HG03442 (cell line): ENCODE measurements at regions not wholly inside any gene's neighbourhood (a gene's known extent, or its start where the extent isn't known, plus 50 kb on each side); places are given as distances from the start of the nearest gene placed in this dataset.
"Not testable (repeated sequence)": the region's sequence is repeated elsewhere in the genome, so short reads cannot be mapped to it uniquely, and the experiment has no call there.

Experiments
- ATAC-seq: cut with Tn5 transposase; IDR thresholded peaks from one replicate; pipeline ENCODE4 v1.9.1; 2021; ENCODE audit warnings: mild to moderate bottlenecking, moderate library complexity; ENCODE audit not compliant: unreplicated experiment

DNA sequence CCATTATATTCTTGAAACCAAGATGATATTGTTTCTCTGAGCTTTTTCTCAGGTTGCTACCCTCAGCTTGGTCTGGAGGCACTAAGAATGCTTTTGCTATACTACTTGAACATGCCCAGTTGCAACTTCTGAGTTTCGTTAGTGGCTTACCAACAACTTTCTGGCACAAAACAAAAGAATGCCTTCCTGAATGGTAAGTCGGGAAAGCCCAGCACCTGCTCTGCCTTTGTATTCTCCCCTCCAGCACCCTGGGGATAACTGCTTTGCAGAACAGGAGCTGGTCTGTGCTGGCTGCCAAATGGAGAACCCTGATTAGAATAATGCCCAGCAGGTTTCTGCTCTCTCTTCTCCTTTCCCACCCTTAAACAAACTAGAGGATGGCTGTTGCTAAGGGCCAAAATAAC lies 149.3 kb downstream of the TGFB2 start:
- ATAC-seq, result no peak

DNA sequence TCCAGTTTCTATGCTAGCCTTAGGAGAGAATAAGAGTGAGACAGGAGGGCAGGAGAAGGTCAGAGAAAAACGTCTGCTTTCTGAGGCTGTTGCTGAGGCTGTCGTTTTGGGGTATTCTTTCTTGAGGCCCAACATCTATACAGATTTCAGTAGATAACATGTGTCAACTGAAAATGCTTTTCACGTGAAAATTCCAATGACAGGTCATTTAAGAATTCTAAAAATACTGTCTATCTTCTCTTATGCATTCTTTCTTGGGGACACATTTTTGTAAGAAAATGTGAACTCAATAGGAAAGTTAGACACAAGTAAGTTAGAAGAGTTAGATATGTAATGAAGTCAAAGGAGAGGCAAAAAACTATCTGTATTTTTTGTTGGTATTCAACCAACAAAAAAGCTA lies 150.8 kb downstream of the TGFB2 start:
- no peak for ATAC-seq

DNA sequence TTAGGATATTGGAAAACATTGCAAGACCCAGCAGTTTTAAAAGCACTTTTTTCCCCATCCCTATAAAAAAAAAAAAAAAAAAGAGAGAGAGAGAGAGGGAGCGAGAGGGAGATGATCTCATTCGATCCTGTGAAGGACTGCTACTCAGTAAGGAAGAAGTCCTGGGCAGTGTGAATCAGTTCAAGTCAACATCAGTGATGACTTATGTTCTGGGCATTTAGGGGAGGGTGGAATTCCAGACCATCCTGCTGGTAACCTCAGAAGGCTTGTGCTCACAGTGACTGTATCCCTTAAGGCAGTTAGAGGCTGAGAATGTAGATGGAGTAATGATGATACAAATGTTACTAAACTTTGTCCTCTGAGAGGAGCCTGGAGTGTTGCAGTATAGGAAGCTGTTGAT lies 151.4 kb downstream of the TGFB2 start:
- ATAC-seq, result no peak

DNA sequence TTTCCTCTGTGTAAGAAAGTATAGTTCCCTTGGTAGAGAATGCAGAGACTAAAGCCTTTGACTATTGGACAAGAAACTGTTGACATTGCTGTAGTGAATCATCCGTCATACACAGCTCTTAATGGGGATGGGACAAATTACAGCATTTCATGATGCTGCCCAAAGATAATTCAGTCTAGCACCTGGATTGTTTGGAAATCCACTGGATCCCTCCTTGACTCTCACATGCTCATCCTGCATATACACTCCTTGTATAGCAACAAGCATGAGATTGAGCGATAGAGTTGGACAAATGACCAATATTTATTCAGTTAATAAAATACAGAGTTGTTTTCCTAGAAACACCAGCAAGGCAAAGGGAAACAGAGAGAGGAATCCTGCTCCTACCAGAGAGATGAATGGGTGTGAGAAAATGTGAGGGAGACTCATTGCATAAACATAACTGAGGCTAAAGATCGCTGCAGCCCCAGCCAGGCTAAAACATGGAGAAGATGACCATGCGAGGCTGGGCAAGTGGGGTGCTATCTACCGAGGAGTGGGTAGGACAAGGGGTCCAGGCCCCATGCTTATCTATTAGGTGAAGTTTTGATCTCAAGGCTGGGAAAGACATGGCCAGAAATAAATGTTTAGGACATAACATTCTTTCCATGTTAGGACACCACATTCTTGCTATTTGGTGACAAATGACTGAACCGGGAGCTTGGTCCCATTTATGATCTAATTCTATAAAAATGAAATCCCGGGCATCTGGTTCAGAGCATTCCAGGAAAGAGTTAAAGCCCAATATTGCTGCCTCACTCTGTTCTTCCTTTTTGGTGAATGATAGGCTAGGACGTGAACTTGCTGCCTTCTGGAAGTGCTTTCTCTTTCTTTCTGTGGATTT lies 153.2 kb downstream of the TGFB2 start:
- no peak for ATAC-seq

DNA sequence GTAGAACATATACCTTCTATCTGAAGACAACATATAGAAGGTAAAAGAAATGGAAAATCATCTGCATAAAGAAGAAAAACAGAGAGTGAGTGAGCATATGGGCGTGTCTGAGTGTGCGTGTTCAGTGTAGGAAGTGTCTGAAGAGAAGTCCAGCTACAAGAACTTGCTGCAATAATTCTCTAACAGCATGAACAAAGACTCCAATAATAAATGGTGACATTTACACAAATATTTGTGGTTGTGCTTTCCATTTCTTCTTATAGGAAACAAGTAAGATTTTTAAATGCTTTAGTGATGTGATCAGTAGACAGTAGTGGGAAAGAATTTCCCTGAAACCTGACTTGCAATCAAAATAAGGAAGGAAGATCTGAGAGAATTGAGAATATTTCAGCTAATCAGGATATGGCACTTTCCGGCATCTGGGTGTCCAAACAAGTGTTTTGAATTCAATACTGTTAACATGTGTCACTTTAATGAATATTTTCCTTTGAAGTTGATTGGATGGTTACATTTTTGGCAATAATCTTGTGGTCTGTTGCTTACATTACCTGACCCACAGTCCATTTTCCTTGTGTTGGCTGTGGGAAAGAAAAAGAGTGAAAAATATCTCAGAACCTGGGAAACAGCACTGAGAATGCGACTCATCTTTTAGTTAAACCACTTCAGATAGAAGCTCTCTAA lies 154.0 kb downstream of the TGFB2 start:
- ATAC-seq, result no peak

DNA sequence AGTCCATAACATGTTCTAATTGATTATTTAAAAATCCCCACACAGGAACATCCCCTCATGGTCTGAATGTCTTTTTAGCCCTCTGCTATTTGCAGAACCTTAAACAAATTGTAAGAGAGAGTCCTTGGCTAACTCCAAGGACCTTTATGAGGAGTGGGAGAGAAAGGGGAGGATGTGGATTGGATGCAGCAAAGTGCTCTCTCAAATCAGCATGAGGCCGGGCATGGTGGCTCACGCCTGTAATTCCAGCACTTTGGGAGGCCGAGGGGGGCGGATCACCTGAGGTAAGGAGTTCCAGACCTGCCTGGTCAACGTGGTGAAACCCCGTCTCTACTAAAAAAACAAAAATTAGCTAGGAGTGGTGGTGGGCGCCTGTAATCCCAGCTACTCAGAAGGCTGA lies 154.8 kb downstream of the TGFB2 start:
- no peak for ATAC-seq

DNA sequence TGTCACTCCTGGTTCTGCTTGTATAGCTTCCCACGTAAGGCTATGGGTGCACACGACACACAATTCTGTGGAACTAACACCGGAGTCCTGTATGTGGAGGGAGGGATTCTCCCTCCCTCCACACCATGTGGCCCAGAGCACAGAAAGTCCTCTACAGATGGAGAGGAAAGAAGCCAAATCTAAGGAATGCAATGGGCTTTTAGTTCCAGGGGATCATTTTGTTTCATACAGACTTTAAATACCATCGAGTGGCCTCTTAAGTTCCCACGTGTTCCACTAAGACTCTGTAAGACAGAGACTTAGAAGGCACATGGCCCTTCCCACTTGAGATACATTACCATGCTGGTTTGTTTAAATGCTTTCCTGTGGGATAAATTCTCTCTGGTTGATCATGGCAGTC lies 156.0 kb downstream of the TGFB2 start:
- no peak for ATAC-seq

DNA sequence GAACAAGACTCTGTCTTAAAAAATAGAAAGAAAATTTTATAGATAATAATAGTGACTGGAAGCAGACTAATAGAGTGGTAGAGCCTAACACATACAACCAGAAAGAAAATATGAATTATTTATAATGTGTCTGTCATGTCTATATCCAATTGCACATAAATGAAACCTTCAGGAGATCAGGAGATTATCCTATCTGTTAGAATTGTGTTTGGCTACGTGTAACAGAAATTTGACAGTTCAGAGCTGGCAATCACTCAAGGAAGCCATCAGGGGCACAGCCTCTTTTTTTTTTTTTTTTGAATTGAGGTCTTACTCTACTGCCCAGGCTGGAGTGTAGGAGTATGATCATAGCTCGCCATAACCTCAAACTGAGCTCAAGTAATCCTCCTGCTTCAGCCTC lies 157.2 kb downstream of the TGFB2 start:
- no peak for ATAC-seq

DNA sequence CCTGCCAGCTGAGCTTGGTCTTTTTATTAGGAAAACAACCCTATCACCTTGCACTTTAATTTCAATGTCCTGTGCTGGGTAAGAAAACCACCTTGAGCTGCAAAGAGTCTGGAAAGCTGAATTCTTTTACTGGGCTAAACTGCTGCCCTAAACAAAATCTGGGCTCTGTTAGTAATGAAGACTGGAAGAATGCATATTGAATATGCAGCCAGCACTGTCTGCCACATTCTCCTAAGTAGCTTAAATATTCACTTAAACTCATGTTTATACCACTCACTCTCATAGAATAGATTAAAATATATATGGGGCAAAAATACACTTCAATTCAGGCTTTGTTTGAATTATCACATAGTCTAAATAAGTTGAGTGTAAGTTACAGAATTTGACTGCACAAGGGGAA lies 158.0 kb downstream of the TGFB2 start:
- ATAC-seq, result no peak

DNA sequence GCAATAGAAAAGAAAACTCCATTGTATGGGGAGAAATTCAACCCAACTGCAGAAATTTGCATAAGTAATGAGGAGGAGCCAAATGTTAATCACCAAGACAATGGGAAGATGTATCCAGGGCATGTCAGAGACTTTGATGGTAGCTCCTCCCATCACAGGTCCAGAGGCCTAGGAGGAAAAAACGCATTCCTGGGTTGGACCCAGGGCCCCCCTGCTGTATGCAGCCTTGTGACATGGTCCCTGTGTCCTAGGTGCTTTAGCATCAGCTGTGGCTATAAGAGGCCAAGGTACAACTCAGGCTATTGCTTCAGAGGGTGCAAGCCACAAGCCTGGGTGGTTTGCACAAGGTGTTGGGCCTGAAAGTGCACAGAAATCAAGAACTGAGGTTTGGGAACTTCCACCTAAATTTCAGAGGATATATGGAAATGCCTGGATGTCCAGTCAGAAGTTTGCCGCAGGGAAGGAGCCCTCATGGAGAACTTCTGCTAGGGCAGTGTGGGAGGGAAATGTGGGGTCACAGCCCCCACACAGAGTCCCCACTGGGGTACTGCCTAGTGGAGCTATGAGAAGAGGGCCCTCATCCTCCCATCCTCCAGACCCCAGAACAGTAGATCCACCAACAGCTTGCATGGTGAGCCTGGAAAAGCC lies 162.3 kb downstream of the TGFB2 start:
- ATAC-seq, result no peak

DNA sequence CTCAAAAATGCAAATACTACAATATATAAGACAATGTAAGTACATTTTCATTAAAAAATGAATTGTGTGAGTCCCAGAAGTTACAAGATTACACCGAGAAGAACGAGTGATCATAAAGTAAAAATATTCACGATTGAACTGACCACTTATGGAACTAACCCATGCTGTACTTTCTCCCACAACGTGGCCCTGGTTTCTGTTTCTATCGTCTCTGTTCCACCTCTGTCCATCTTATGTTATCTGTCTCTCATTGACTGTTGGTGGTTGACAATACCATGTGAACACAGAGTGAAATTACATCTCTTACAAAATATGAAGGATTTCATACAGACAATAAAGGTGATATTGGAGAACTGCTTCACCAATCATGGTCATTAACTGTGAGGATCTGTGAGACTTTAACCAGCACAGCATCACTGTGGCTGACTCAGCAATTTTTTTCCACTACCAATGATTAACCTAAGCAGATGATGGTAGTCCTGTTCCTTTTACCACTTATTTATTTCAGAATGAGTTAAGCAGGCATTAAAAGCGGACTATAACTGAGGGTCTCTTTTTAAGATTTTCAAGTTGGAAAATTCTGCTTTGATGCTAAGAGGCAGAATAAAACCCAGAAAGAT lies 165.1 kb downstream of the TGFB2 start:
- no peak for ATAC-seq

DNA sequence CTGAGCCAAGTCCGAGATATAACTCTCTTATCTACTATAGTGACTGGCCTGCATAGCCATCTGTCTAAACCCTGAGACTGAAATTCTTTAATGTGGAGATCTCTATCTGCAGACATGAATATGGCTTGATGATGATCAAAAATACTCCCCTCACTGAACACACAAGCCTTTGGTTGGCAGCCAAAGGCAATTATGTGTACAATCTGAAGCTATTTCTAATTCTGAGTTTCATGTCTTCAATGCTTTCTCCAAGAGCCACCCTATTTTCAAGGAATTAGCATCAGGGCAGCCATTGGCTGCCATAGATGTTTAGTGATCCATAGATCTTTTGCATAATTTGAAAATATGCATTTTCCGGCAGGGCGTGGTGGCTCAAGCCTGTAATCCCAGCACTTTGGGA lies 168.2 kb downstream of the TGFB2 start:
- no peak for ATAC-seq

DNA sequence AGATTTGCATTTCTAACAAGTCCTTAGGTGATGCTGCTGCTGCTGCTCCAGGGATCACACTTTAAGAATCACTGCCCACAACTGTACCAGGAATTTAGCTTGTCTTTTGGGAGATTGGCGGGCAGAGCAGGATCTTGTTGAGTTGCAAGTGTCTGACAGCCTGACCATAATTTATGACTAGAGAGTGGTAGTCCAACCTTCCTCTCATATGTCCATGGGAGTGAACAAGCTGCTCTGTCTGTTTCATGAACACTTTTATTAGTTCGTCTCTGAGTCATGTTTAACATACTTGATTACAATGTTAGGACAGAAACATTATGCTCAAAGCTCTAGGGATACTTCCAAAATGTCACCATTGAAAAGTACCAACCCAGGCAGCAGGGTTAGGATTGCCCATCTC lies 169.6 kb downstream of the TGFB2 start:
- ATAC-seq, result no peak

DNA sequence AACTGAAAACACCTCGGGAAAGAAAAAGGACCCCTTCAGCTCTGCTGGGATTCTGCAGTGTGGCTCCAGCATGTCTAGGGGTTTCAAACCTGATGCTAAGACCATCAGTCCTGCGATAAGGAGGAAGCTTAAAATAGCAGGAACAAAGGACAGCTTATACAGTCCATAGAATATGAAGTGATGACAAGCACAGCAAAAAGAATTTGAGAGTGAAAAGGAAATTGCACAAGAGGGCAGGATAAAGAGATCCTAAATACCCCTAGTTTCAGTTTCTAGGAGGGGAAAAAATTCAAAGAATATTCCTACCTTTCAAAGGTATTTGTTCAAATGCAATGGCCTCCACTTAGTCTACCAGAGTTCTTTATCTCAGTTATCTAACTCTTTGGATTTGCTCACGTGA lies 171.4 kb downstream of the TGFB2 start:
- ATAC-seq, result no peak

DNA sequence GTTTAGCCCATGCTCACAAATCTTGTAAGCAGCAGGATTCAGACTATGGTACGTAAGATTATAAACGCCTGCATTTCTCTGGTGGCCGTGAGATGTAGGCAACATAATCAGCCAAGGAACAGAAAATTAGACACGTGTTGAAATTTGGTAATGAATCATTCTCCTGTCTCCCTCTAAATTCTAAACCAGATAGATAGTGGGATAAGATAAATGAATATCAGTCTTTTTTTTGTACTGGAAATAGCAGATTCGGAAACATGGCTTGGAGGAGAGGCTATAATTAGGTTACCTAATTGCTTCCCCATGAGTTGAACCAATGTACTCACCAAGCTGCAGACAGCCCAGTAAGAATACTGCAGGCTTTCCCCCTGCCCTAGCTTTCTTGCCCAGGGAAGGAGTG lies 172.3 kb downstream of the TGFB2 start:
- ATAC-seq, result no peak

DNA sequence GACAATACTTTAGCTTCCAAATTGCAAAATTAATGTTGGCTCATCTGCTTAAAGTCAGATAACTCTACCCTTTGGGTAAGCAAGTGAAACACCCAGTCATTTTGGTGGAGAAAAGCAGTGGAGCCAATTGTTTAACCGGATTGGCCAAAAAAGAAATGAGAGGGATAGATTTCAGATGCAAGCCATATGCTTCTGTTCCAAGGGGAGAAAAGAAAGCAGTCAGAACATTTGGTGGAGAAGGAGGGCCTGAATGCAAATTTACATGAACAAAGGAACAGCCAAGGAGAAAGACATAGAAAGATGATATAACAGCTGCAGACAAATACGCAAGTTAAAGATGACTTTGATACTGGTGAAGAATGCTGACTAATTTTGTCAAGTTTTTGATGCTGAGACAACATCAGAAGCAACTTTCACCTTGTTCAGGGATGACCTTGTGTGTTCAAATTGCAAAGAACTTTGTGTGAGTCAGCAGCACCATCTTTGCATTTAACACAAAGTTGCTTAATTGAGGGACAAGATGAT lies 173.1 kb downstream of the TGFB2 start:
- ATAC-seq, result no peak

DNA sequence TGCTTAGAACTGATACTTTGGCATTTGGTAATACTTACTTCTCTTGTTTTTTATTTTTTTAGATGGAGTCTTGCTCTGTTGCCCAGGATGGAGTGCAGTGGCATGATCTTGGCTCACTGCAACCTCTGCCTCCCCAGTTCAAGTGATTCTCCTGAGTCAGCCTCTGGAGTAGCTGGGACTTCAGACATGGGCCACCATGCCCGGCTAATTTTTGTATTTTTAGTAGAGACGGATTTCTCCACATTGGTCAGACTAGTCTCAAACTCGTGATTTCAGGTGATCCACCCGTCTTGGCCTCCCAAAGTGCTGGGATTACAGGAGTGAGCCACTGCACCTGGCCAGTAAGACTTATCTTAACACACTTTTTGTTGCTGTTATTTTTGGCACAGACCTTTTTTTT lies 175.5 kb downstream of the TGFB2 start:
- ATAC-seq, result not testable (repeated sequence)

DNA sequence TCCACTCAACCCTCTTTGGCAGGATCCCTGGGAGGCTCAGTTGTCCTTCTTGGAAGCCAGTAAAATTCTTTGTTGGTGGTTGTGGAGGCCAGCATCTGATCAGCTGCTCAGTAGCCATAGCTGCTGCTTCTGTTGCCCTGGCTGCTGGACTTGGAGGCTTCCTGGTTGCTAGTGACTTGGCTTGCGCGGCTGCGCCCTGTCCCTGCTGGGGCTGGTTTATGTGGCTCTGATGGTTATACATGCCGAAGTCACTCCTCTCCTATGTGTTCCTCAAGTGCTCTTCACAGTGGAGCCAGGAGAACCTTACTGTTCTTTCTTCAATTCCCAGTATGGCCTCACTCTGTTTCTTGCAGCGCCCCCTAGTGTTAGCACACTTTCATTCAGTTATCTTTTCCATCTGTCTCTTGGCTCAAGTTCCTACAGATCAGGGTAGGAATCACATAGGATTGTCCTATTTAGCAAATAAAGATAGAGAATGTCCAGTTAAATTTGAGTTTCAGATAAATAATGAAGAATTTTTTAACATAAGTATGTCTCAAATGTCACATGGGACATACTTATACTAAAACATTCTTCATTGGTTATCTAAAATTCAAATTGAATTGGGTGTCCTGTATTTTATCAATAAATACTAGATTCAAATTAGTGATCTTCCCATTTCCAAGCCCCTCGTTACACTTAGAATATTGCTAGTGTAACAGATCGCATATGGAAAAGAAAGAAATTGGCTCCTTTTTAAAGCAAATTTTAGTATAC lies 176.5 kb downstream of the TGFB2 start:
- peak; percentile 72 for ATAC-seq

DNA sequence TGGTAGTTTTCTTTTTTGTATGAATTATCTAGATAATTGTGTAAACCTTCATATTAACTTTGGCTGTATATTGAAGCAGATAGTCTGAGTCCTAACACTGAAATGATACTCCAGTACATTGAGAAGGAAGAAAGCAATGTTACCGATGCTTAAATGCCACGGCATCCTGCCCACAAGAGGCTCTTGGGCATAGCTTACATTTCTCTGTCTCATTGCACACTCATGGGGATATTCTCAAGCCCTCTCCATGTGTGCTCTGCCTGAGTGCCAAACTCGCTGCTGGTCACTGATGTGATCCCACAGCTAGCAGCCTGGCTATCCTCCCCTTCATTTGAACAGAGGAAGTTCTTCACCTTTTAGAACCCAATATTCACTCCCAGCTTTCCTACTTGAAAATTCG lies 179.4 kb downstream of the TGFB2 start:
- ATAC-seq, result no peak

DNA sequence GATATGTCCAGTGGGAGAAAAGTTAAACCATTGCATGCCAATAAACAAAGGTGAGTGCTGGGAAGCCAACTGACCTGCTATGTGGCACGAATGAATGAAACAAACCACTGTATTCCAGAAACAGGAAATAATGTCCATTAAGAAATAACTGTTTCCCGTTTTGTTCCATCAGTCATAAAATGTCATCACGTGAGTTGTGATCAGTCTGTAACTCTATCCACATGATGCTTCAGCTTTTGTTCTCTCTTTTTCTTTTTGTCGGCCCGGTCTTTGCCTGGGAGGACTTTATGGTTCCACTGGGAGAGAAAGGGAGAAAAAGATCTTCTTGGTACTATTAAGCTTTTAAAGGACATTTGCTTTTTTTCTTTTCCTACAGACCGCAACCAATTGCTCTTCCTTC lies 179.9 kb downstream of the TGFB2 start:
- ATAC-seq, result no peak
